NCI-H69 (cell line): ENCODE measurements at regions not wholly inside any gene's neighbourhood (a gene's known extent, or its start where the extent isn't known, plus 50 kb on each side); places are given as distances from the start of the nearest gene placed in this dataset.
"Not testable (repeated sequence)": the region's sequence is repeated elsewhere in the genome, so short reads cannot be mapped to it uniquely, and the experiment has no call there.

Source experiments
- DNase-seq: peaks from one replicate; lab custom pipeline; 2025; lab: John Stamatoyannopoulos, UW

DNA sequence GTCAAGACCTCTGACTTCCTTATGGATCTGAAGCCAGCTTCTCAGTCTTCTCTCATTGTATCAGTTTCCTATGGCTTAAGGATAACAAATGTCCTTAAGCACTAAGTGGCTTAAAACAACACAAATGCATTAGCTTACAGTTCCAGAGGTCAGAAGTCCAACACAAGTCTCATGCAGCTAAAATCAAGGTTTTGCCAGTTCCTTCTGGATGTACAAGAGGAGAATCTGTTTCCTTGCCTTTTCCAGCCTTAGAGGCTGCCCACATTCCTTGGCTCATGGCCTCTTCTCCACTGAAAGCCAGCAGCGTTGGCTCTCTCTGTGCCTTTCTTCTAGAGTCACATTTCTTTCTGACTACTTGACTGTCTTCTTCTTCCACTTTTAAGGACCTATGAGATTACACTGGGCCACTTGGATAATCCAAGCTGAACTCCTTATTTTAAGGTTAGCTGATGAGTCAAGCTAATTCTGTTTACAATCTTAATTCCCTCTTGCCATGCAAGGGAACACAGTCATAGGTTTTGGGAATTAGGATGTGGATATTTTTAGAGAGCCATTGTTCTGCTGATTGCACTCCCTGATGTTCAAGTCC, 179.0 kb downstream of the BCAS1 start:
- DNase-seq = no peak

DNA sequence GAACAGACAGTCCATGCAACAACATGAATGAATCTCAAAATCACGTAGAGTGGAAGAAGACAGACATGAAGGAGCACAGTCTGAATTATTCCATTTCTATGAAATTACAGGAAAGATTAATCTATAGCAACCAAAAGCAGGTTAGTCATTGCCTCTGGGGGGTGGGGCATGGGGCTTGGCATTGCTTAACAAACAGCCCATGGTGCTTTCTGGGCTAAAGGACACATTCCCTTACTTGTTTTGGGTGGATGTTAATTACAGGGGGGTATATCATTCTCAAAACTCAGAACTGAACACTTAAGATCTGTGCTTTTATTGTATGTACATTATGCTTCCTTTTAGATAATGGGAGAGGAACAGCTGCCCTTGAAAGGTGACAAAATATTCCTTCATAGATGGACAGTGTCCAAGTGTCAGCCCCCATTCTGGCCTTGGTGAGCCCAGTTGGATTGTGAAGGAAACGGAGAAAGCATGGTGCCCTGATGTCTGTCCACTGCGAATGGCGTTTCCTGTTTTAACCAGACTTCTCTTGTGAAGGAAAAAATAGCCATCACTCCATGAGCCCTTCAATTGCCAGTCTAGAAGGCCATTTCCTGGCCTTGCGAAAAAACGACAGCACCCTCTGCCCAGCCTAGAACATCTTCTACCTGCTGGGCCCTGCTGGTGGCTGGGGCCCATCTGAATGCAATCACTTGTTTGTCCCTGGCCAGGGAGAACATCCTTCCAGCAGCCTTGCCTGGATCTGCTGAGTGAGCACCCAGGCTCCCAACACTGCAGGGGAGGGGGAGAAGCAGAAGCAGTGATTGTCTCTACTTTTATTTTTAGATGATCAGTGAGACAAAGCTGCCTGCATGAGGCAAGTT, 179.7 kb downstream of the BCAS1 start:
- no peak for DNase-seq

DNA sequence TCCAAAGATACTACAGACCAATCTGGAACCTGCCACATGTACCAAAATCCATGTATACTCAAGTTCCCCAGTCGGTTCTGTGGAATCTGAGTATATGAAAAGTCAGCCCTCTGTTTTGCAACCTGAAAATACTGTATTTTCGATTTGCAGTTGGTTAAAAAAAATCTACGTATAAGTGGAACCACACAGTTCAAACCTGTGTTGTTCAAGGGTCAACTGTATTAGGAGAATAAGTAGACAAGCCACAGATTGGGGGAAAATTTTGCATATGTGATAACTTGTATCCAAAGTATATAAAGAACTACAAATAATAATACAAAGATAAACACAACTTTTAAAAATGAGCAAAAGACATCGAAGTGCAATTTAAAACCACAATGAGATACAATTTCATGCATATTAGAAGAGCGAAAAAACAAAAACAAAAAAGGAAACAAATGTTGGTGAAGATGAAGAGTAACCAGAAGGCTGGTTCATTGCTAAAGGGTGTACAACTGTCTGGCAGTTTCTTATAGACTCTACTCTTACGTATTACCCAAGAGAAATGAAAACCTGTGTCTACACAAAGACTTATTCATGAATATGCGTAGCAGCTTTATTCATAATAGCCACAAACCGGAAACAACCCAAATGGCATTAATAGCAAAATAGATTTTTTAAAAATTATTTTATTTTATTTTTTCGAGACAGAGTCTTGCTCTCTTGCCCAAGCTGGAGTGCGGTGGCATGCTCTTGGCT, 180.8 kb downstream of the BCAS1 start:
- no peak for DNase-seq

DNA sequence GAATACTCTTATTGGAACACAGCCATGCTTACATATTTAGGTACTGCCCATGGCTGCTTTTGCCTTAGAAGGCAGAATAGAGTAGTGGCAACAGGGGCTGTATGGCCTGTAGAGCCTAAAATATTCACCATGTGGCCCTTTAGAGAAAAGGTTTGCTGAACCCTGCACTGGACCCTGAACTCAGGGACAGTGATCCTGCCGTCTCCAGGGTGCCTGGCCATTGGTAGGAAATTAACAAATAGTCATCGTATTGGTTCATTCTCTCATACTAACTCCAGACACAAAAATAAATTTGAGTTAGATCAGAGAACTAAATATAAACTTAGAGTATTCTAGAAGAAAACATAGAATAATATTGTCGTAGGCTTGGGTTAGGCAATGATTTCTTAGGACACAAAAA, 181.4 kb downstream of the BCAS1 start:
- DNase-seq = no peak

DNA sequence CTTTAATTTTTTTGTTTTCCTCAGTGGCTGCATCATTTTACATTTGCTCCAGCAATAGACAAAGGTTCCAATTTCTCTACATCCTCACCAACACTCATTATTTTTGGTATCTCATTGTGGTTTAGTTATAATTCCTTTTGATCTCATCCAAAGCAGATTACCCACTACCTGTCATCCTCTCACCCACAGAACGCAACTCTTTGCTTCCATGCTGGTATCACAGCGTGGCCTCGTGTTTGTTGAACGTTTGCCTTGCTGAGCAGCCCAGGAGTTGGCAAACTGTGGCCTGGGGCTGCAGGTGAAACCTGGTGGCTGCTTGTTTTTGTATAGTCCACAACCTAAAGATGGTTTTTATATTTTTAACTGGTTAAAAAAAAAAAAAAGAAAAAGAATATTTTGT, 181.9 kb downstream of the BCAS1 start:
- no peak for DNase-seq

DNA sequence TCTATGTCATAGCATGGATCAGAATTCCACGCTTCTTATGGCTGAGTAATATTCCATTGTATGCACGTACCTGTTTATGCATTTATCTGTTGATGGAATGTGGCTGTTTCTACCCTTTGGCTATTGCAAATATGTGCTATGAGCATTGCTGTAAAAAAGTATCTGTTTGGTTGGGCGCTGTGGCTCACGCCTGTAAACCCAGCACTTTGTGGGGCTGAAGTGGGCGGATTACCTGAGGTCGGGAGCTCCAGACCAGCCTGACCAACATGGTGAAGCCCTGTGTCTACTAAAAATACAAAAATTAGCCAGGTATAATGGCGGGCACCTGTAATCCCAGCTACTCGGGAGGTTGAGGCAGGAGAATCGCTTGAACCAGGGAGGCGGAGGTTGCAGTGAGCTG, 182.4 kb downstream of the BCAS1 start:
- DNase-seq = no peak

DNA sequence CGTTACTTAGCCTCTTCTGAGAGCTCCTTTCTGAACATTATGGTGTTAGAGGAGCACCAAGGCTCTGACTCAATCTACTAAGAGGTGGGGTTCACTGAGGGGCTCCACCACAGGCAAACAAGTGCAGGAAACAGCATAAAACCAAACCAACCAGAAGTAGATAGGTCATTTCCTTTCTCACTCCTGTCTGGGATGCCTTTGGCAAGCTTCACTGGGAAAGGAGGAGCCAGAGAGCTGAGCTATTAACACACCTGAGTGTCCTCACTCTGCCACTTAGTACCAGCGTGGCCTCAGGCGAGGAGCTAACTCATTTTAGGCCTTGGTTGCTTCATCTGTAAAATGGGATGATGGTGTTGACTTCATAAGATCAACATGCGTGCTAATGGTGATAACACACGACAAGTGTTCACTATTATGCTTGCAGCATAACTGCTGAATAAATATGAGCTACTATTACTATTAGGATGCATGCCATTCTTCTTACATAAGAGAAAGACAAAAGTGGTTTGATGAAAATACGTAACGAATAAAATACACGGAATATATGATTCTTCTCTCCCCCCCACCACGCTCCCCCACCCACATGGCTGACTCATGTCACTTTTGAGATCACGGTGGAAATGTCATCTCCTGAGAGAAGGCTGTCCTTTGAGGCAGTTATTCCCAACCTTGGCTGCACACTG, 185.4 kb downstream of the BCAS1 start:
- no peak for DNase-seq

DNA sequence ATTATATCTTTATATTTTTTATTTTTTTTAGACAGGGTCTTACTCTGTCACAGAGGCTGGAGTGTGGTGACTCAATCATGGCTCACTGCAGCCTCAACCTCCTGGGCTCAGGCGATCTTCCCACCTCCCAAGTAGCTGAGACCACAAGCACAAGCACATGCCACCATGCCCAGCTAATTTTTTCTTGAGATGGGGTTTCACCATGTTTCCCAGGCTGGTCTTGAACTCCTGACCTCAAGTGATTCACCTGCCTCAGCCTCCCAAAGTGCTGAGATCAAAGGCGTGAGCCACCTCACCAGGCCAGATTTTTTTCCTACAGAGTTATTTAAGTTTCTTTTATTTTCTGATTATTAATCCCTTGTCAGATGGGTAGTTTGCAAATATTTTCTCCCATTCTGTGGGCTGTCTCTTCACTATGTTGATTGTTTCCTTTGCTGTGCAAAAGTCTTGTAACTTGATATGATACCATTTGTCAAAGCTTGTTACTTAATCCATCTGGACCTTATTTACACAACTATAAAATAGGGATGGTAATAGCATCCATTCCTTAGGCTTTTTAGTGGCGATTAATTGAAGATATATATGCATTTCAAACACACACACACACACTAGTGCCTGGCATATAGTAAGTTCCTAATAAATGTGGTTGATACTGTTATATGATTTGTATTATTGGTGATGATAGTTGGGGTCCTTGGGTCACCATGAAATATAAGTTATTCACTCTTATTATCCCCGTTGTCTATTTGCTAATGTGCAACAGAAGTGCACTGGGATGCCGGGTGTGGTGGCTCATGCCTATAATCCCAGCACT, 187.1 kb downstream of the BCAS1 start:
- DNase-seq = no peak

DNA sequence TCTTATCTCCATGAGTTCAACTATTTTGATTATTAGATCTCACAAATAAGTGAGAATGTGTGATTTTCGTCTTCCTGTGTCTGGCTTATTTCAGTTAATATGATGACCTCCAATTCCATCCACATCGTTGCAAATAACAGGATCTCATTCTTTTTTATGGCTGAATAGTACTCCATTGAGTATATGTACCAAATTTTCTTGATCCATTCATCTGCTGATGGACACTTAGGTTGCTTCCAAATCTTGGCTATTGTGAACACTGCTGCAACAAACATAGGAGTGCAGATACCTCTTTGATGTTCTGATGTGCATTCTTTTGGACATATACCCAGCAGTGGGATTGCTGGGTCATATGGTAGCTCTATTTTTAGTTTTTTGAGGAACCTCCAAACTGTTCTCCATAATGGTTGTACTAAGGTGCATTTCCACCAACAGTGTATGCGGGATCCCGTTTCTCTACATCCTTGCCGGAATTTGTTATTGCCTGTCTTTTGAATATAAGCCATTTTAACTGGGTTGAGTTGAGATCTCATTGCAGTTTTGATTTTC, 187.9 kb downstream of the BCAS1 start:
- DNase-seq = not testable (repeated sequence)

DNA sequence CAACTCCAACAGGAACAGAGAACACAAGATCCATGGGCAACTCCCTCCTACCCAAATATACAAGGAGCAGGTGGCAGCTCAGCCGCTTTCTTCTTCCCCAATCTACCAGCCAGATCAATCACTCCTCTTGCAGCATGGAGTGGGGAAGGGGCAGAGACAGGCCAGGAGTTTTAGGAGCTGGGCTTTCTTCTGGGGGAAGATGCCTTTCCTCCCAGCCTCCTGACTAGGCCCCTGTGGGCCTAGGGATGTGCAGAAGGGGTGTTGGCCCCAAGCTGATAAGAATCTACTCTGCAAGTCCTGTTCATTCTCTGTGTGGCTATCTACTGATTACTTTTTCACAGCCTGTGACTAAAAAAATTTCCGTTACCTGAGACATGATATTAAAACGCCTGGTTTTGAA, 189.0 kb downstream of the BCAS1 start:
- no peak for DNase-seq

DNA sequence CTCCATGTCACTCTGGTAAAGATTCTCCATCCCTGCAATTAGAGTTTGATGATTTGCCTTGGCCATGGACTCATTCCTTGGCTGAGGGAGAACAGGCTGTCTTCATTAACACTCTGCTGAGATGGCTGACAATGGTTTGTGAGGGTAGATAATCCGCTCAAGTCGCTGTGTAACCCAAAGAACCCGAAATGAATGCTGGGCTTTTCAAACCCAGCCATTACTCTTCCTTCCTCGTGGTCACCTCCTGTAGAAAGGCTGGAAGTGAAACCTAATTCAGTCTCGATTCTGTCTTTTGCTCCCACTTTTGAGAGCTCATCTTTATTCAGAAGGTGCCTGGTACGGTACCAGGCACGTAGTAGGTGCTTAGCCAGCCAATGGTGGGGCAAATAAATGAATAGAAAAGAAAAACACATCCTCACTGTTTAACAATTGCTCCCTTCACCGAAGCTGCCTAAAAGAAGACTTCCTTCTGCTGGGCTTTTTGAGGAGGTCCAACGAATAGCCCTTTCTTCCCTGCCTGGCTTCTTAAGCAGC, 190.2 kb downstream of the BCAS1 start:
- DNase-seq = no peak

DNA sequence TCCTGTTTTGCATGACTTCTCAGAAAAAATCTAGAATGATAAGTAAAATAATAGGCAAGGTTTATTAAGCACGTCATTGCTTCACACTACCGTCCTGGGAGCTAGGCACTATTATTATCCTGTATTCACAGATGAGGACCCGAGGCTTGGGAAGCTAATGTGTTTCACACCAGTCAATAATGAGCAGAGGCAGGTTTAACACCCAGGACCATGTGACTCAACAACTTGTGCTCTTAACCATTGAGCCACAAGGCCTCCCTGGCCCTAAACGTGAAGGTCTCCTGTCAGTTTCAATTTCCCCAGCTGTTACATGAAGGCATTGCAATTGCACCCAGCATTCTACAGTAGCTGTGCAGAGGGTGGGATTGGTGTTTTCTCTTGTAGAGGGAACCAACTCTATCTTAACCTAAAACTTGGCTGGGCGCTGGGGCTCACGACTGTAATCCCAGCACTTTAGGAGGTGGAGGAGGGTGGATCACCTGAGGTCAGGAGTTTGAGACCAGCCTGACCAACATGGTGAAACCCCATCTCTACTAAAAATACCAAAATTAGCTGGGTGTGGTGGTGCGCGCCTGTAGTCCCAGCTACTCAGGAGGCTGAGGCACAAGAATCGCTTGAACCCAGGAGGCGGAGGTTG, 191.2 kb downstream of the BCAS1 start:
- no peak for DNase-seq

DNA sequence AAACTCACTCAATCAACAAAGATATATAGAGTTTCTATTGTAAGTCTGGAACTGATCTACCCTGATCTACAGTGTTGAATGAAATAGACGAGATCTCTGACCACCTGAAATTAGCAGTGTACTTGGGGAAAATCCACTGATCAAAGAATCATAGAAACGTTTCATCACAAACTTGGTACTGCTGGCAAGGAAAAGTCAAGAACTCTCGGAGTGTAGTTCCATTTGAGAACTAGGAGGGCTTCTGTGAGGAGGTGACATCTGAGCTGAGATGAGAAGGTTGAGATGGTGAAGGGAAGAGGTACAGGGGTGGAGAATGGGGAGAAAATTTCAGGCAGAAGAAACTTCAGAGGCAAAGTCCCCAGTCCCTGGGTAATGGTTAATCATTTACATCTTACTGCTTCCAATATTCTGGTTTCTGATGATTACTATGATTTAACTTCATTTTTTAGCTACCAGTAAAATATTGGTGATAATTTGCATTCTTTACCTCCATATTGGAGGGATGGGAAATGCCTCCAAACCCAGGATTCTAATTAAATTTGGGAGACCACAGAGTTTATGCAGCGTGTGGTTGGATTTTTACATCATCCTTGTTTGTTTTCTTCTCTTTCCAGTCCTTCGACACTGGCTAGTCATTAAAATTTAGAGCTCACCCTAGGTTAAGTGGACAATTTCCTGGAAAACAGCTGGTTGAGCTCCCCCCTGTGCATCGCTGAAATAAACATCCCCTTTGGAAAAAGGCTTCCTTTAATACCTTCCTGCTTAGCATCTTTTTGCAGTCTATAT, 191.9 kb downstream of the BCAS1 start:
- DNase-seq = no peak

DNA sequence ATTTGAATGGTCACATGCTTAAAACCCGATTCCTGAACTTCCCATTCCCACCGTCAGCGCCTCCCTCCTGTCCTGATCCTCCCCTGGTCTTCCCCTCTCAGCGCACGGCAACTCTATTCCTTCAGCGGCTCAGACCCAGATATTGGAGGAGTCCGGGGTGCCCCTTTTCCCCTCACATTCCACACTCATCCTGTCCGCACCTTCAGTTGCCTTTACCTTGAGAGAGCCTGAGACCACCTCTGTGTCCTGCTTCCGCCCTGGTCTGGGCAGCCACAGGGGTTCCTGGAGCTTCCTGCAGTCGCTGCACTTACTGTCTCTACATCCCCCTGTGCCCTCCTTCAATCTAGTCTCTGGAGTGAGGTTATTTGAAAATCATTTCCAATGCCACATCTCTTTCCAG, 193.4 kb downstream of the BCAS1 start:
- DNase-seq = no peak

DNA sequence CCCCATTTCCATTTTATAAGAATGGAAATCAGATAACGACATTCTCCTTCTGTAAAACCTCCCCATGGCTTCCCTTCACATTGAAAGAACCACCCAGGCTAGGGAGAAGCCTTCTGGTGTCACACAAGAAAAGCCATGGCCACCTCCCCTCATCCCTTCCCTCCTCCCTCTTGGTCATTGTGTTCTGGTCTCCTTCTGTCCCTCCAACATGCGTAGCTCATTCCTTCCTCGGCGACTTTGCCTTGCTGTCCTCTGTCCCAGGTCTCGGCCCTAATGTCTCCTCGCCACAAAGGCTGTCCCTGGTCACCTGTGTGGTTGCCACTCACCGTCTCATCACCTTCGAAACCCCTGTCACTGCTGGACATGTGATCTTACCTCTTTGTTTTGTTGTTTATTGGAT, 193.9 kb downstream of the BCAS1 start:
- no peak for DNase-seq

DNA sequence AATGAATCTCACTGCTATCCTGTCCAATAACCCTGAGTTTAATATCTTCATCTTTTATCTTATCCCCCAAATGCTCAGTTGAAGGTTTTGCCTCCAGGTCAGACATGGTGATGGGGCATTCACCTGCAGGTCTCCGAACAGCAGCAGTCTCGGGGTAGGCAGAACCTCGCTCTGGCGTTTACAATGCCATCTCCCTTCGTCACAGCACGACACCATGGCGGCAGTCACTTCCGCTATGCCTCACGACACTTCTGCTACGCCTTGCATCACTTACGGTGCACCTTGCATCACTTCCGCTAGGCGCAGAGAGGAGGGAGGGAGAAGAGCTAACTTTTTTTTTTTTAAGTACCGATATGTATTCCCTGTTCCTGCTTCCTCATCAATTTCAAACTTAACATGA, 194.9 kb downstream of the BCAS1 start:
- DNase-seq = peak; percentile 15

DNA sequence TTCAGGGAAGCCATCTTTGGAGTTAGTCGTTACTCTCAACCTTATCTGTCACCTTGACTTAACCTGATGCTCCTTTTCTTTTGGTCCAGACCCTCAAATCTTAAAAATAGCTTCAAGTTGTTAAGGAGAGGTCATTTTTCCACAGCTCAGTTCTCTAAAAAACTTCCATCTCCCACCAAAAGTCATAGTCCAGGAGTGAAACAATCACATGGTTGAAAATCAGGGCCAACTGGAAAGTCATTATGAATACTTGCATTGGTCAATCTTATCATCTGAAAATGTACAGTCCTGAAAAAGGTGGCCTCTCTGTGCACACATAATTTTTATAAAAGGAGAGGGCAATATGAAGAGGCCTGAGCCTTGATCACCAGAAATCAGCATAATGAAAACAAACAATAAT, 195.7 kb downstream of the BCAS1 start:
- DNase-seq = no peak

DNA sequence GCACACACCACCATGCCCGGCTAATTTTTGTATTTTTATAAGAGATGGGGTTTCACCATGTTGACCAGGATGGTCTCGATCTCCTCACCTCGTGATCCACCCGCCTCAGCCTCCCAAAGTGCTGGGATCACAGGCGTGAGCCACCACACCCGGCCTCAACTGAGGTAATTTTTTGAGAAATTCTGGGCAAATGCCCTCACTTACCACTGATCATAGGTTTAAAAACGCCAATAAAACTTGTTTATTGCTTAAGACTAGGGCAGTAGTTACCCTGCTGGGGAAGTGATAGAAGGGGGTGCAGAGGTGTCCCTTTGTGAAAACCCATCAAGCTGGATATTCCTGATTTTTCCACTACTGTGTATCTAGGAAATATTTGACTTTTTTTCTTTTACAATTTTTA, 196.3 kb downstream of the BCAS1 start:
- no peak for DNase-seq

DNA sequence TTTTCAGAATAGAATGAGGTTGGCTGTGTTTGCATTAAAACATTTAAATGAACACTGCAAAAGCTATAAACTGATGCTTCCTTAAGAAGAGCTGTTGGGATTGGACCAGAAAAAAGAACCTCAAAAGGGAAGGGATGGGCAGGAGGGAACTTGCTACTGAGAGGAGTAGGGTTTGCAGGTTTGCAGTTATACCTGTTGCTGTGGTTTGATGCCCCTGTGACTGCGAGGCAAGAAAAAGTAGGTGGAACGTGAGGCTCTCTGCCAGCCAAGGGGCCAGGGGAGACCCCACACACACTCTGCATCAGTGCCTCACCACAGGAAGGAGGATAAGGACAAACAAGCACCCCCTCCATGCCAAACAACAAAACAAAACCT, 197.2 kb downstream of the BCAS1 start:
- DNase-seq = no peak
